Lower leg skin (tissue), 4 donors: ENCODE measurements at regions not wholly inside any gene's neighbourhood (a gene's known extent, or its start where the extent isn't known, plus 50 kb on each side); places are given as distances from the start of the nearest gene placed in this dataset.

Source experiments
- DNase-seq, 2 donors: peaks; one replicate each; pipeline ENCODE4 v3.0.0-alpha.2; 2019; ENCODE audit warnings: low spot score in 2 of 2
- H3K4me3 ChIP-seq: fragments of 200-600 bp; sonication (generic); 2 replicates; pipeline ENCODE4 v1.5.1; 2017; ENCODE audit warnings: mild to moderate bottlenecking, low read depth; ENCODE audit not compliant: poor library complexity, severe bottlenecking
- CTCF ChIP-seq, 3 donors: fragments of 450-650 bp; IDR thresholded peaks; one replicate each; pipeline ENCODE4 v1.5.1; 2016; ENCODE audit warnings: antibody characterized with exemption in 3 of 3, mild to moderate bottlenecking in 3 of 3, moderate library complexity in 2 of 3
- POLR2A ChIP-seq, 2 donors: fragments of 450-650 bp; IDR thresholded peaks; one replicate each; pipeline ENCODE4 v1.6.1; 2016 to 2017; ENCODE audit warnings: antibody characterized with exemption in 2 of 2, mild to moderate bottlenecking in 1 of 2, moderate library complexity in 1 of 2
- WGBS, 2 donors: methylation state at CpG; one replicate each; pipeline ENCODE4 v1.1.5; 2018; 5-methylcytosine and 5-hydroxymethylcytosine counted together
- intact Hi-C: fragments of 100-400 bp; cut with DNase I; formaldehyde crosslinking; loops from one replicate; pipeline ENCODE4 v1.15.0; 2023; ENCODE audit warnings: low total_unique reads

- intact Hi-C loops = loop anchor here (10.0 kb wide), 1 partner anchor 300 kb away; no protein-coding TSS in a partner anchor
- WGBS, 2 donors = 55 to 56% methylated on average over 9 of the region's 9 CpGs
- TF ChIP-seq POLR2A (IDR thresholded peaks at IDR 0.05) (no peak), CTCF (IDR thresholded peaks at IDR 0.05) (no peak)
- DNase-seq = peak in 1 of 2 donors; percentile 72
- H3K4me3 ChIP-seq = no peak overlapping the region
Observed at GRCh38 chr9:89814340-89815040, 209.7 kb downstream of the GADD45G start.

- WGBS, 2 donors = 85 to 87% methylated on average over 9 of the region's 9 CpGs
Observed at GRCh38 chr9:89815061-89815902, 210.5 kb downstream of the GADD45G start.

GRCh38 chr9:89815903-89816573 is 211.2 kb downstream of the GADD45G start:
- peak in 1 of 2 donors; percentile 90 for DNase-seq
- WGBS, 2 donors = 47 to 48% methylated on average over 10 of the region's 10 CpGs
- no peak overlapping the region for H3K4me3 ChIP-seq
- intact Hi-C loops = loop anchor here (10.0 kb wide), 1 partner anchor 299 kb away; no protein-coding TSS in a partner anchor
- TF ChIP-seq POLR2A (IDR thresholded peaks at IDR 0.05) (no peak), CTCF (IDR thresholded peaks at IDR 0.05) (no peak)

More at GRCh38 chr9:89815061-89815902, 210.5 kb downstream of the GADD45G start:
- intact Hi-C loops = loop anchor here (10.0 kb wide), 1 partner anchor 300 kb away; no protein-coding TSS in a partner anchor
- DNase-seq = peak in 1 of 2 donors; percentile 53
- TF ChIP-seq POLR2A (IDR thresholded peaks at IDR 0.05) (no peak), CTCF (IDR thresholded peaks at IDR 0.05) (no peak)
- H3K4me3 ChIP-seq = no peak overlapping the region

GRCh38 chr9:89817151-89817950 is 212.5 kb downstream of the GADD45G start:
- H3K4me3 ChIP-seq = no peak overlapping the region
- TF ChIP-seq CTCF (IDR thresholded peaks at IDR 0.05) (no peak), POLR2A (IDR thresholded peaks at IDR 0.05) (no peak)
- WGBS, 2 donors = 70 to 76% methylated on average over 13 of the region's 13 CpGs
- DNase-seq = peak in 1 of 2 donors; percentile 89
- intact Hi-C loops = loop anchor here (10.0 kb wide), 1 partner anchor 297 kb away; no protein-coding TSS in a partner anchor

- no peak overlapping the region for H3K4me3 ChIP-seq
- WGBS, 2 donors = 93 to 94% methylated on average over 2 of the region's 2 CpGs
- intact Hi-C loops = no loop called here
- TF ChIP-seq CTCF (IDR thresholded peaks at IDR 0.05) = no peak
- TF ChIP-seq POLR2A (IDR thresholded peaks at IDR 0.05) = no peak
- DNase-seq = no peak
Observed at GRCh38 chr9:89820337-89820736, 215.5 kb downstream of the GADD45G start.
